Pancreas (tissue), 10 donors: ENCODE measurements at regions not wholly inside any gene's neighbourhood (a gene's known extent, or its start where the extent isn't known, plus 50 kb on each side); places are given as distances from the start of the nearest gene placed in this dataset.
A peak's percentile ranks its signal among the peaks of the same experiment; 100 is the strongest.
"Not testable (repeated sequence)": the region's sequence is repeated elsewhere in the genome, so short reads cannot be mapped to it uniquely, and the experiment has no call there.

Experiments used
- ATAC-seq, 4 donors: fragments of 200-7000 bp; cut with Tn5 transposase; one replicate each; pipeline versions ENCODE4 v1.8.0 to v1.9.1; 2020; ENCODE audit warnings: mild to moderate bottlenecking in 4 of 4, moderate library complexity in 4 of 4
- DNase-seq, 6 donors: peaks; one replicate each; pipeline ENCODE4 v3.0.0-alpha.2; 2020
- FAIRE-seq: peaks from 2 replicates; lab custom pipeline; 2012; peaks lifted over from hg19 to GRCh38; lab: Jason Lieb, UNC
- H3K27ac ChIP-seq, 4 donors: fragments of 200-600 bp; sonication (generic); 1 replicate in 3 of 4; 2 replicates in 1 of 4; pipeline versions ENCODE4 v1.5.0 to v1.8.0; 2020
- H3K27me3 ChIP-seq, 4 donors: fragments of 200-600 bp; one replicate each; pipeline ENCODE4 v1.8.0; 2021
- H3K36me3 ChIP-seq, 3 donors: fragments of 200-600 bp; sonication (generic) in 1 of 3; one replicate each; pipeline versions ENCODE4 v1.5.0 to v1.8.0; 2020 to 2021
- H3K4me1 ChIP-seq, 3 donors: fragments of 200-600 bp; one replicate each; pipeline ENCODE4 v1.8.0; 2021
- H3K4me3 ChIP-seq, 4 donors: fragments of 200-600 bp; sonication (generic) in 2 of 4; one replicate each; pipeline versions ENCODE4 v1.5.0 to v1.8.0; 2020 to 2021
- H3K9me3 ChIP-seq, 4 donors: fragments of 200-600 bp; one replicate each; pipeline ENCODE4 v1.8.0; 2021
- WGBS, 2 donors: extraction: QIAGEN DNeasy Blood & Tissue Kit; methylation state at CpG; one replicate each; pipeline ENCODE4 v1.1.7; 2013; 5-methylcytosine and 5-hydroxymethylcytosine counted together
- intact Hi-C, 3 donors: fragments of 100-400 bp; cut with DNase I; formaldehyde crosslinking; loops; one replicate each; pipeline versions ENCODE4 v1.11.1 to v1.14.2; 2022
- TF ChIP-seq, protein P1 (sequence below), 4 donors: fragments of 200-600 bp; sonication (generic) in 3 of 4; IDR thresholded peaks; one replicate each; pipeline versions ENCODE4 v1.5.0 to v1.8.0; 2021; ENCODE audit warnings: antibody characterized with exemption in 4 of 4
- donor health status: healthy with polysubstance abuse.
- donor health status: DM: no; HTN: no; CAD: no; lungs with moderate emphysema.
- donor health status: DM: no; HTN: no; CAD: no.
- donor health status: control.
- donor health status: control.
- donor health status: Bipolar disorder and iron deficiency.
- donor health status: DM: yes; HTN: yes; CAD: no.
- donor health status: DM: no; HTN: no; CAD: no.
- donor health status: DM: no; HTN: no; CAD: no.
- donor health status: DM: yes; HTN: yes; CAD: no.

DNA sequence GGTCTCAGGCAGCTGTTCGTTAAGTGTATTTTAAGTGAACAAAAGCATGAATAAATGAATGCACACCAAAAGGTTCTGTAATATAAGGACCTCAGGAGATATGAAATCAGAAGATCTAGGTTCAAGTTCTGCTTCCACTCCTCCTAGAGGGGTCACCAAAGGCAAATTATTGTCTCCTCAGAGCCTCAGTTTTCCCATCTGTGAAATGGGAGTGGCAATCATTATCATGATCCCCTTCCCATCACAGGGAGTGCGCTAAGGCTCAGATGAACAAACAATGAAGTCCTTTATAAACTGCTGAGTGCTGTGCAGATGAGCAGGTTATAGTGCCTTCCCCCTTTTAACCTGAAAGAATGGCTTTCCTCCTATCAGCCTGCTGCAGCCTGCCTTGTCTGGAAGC lies 248.3 kb upstream of the C16orf82 start:
- WGBS, 2 donors, result 59 to 80% methylated on average over 2 of the region's 2 CpGs
- TF ChIP-seq, protein P1, sequence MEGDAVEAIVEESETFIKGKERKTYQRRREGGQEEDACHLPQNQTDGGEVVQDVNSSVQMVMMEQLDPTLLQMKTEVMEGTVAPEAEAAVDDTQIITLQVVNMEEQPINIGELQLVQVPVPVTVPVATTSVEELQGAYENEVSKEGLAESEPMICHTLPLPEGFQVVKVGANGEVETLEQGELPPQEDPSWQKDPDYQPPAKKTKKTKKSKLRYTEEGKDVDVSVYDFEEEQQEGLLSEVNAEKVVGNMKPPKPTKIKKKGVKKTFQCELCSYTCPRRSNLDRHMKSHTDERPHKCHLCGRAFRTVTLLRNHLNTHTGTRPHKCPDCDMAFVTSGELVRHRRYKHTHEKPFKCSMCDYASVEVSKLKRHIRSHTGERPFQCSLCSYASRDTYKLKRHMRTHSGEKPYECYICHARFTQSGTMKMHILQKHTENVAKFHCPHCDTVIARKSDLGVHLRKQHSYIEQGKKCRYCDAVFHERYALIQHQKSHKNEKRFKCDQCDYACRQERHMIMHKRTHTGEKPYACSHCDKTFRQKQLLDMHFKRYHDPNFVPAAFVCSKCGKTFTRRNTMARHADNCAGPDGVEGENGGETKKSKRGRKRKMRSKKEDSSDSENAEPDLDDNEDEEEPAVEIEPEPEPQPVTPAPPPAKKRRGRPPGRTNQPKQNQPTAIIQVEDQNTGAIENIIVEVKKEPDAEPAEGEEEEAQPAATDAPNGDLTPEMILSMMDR (IDR thresholded peaks at IDR 0.05), result no peak
- Histone ChIP-seq H3K4me1 (no peaks in the 10 kb centered on the region), H3K27ac (no peak overlapping the region), H3K4me3 (no peak overlapping the region), H3K36me3 (no peaks in the 10 kb centered on the region), H3K27me3 (no peaks in the 10 kb centered on the region), H3K9me3 (no peaks in the 10 kb centered on the region)
- ATAC-seq, result no peak
- DNase-seq, result no peak
- intact Hi-C loops, result no loop called here
- no peak for FAIRE-seq

DNA sequence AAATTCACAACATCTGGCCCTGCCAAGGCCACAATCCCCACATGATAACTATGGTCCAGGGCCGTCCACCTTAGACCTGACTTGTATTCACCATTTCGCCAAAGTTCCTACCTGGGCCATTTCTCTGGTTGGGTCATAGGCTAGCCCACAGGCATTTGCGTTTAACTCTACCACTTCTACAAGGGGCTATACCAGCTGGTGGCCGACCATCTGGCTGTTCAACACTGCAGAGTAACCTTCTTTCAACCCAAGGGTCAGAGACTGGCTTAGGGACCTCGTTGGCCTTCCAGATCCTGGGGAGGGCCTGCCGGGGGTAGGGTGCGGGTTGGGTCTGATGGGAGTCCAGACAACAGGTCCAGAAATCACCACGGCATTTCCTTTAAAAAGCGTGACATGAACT lies 242.3 kb upstream of the C16orf82 start:
- Histone ChIP-seq H3K27me3 (no peaks in the 10 kb centered on the region), H3K36me3 (no peaks in the 10 kb centered on the region), H3K27ac (no peak overlapping the region), H3K4me1 (no peaks in the 10 kb centered on the region), H3K4me3 (no peak overlapping the region), H3K9me3 (no peaks in the 10 kb centered on the region)
- ATAC-seq, result no peak
- intact Hi-C loops, result no loop called here
- TF ChIP-seq, protein P1 (IDR thresholded peaks at IDR 0.05), result no peak
- FAIRE-seq, result no peak
- WGBS, 2 donors, result 59 to 70% methylated on average over 9 of the region's 9 CpGs
- no peak for DNase-seq

DNA sequence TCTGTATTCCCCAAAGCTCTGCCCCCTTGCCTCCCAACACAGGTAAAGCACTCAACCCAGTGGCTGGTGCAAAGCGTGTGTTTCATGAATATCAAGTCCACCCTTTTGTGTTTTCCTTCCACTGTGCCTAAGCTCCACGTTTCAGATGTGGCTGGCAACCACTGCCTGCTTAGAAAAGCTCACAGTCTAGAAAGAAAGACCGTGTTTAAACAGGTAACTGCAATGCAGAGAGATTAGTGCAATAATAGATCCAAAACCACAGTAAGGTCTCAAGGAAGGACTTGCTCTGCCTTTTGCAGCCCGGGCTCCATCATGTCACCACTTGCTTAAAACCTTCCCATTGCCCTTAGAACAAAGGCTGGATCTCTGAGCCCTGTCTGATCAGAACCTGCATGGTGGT lies 240.2 kb upstream of the C16orf82 start:
- no peak for DNase-seq
- H3K4me3 ChIP-seq, result no peak overlapping the region
- intact Hi-C loops, result no loop called here
- H3K36me3 ChIP-seq, result no peaks in the 10 kb centered on the region
- ATAC-seq, result no peak
- H3K9me3 ChIP-seq, result no peaks in the 10 kb centered on the region
- H3K27me3 ChIP-seq, result no peaks in the 10 kb centered on the region
- H3K27ac ChIP-seq, result no peak overlapping the region
- 34 to 50% methylated on average over 4 of the region's 4 CpGs for WGBS, 2 donors
- H3K4me1 ChIP-seq, result no peaks in the 10 kb centered on the region
- TF ChIP-seq, protein P1 (IDR thresholded peaks at IDR 0.05), result no peak
- FAIRE-seq, result no peak

DNA sequence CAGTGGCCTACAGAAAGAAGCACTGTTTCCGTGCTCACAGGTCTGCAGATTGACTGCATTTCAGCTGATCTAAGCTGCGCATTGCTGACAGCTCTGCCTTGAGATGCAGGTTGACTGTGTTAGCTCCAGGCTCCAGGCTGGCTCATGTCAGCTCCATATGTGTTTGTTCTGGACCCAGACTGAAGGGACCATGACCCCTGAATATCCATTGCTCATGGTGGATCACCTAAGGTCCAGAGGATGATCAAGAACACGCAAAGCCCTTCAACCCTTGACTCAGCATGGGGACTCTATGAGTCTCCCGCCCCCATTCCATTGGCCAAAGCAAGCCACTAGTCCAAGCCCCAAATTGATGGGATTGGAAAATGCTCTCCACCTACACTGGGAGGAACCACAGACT lies 239.3 kb upstream of the C16orf82 start:
- no peaks in the 10 kb centered on the region for H3K36me3 ChIP-seq
- no peak overlapping the region for H3K27ac ChIP-seq
- H3K4me1 ChIP-seq, result no peaks in the 10 kb centered on the region
- no peak overlapping the region for H3K4me3 ChIP-seq
- H3K9me3 ChIP-seq, result no peaks in the 10 kb centered on the region
- WGBS, 2 donors, result 62 to 65% methylated on average over 4 of the region's 4 CpGs
- intact Hi-C loops, result no loop called here
- no peaks in the 10 kb centered on the region for H3K27me3 ChIP-seq
- ATAC-seq (no peak), FAIRE-seq (no peak), DNase-seq (no peak)
- TF ChIP-seq, protein P1 (IDR thresholded peaks at IDR 0.05), result no peak

DNA sequence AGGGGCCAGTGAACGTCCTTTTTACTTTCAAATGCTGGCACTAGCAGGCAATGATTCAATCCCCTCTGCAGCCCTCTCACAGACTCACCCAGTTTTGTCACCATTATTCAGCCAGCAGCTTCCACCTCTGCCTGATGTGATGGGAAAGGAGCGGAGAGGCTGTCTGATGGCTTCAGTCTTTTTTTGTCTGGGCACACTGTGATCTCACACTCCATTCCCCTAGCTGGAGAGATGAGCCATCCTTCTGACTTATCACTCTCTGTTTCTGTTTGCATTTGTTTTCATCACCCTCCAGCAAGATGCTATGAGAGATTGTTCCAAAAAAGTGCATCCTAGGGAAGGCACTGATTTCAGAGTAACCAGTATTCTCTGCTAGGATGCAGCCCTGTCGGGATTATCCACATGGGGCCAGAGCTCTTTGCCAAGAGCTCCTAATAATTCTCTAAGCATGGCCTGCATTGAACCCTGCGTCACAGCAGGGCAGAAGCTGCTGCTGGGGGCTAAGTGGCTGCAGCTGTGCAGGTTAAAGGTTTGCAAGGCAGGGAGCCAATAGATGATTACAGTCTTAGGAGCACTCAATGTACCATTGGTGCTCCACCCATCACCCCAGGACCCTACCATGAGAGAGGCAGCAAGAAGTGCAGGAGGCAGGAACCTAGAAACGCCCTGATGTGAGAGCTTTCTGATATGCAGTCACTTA lies 236.1 kb upstream of the C16orf82 start:
- WGBS, 2 donors, result 35 to 41% methylated on average over 5 of the region's 5 CpGs
- H3K4me1 ChIP-seq, result no peaks in the 10 kb centered on the region
- no peaks in the 10 kb centered on the region for H3K9me3 ChIP-seq
- no peaks in the 10 kb centered on the region for H3K36me3 ChIP-seq
- TF ChIP-seq, protein P1 (IDR thresholded peaks at IDR 0.05), result no peak
- no peak for DNase-seq
- no peak overlapping the region for H3K4me3 ChIP-seq
- ATAC-seq, result no peak
- no peak for FAIRE-seq
- H3K27ac ChIP-seq, result no peak overlapping the region
- H3K27me3 ChIP-seq, result no peaks in the 10 kb centered on the region
- intact Hi-C loops, result no loop called here

DNA sequence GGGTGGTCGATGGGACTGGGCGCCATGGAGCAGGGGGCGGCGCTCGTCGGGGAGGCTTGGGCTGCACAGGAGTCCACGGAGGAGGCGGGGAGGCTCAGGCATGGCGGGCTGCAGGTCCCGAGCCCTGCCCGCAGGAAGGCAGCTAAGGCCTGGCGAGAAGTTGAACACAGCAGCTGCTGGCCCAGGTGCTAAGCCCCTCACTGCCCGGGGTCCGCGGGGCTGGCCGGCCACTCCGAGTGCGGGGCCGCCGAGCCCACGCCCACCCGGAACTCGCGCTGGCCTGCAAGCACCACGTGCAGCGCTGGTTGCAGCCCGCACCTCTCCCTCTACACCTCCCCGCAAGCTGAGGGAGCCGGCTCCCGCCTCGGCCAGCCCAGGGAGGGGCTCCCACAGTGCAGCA lies 230.6 kb upstream of the C16orf82 start:
- FAIRE-seq, H3K4me3 ChIP-seq, H3K36me3 ChIP-seq, H3K27ac ChIP-seq, ATAC-seq, H3K4me1 ChIP-seq, H3K27me3 ChIP-seq, intact Hi-C loops, H3K9me3 ChIP-seq: not testable (repeated sequence)
- DNase-seq, result peak in 1 of 6 donors; percentile 54
- WGBS, 2 donors, result 85 to 90% methylated on average over 26 to 31 of the region's 31 CpGs
